Neural cell (in vitro differentiated cells): ENCODE measurements at regions not wholly inside any gene's neighbourhood (a gene's known extent, or its start where the extent isn't known, plus 50 kb on each side); places are given as distances from the start of the nearest gene placed in this dataset.

ENCODE experiments used
- H2AFZ ChIP-seq: fragments of 200-600, 300-800 bp; sonication (generic), shearing (Covaris generic); 2 replicates; pipeline ENCODE4 v1.6.0; 2014; ENCODE audit warnings: low read depth, mild to moderate bottlenecking, antibody characterized with exemption, low read length, moderate library complexity
- H3F3A ChIP-seq: fragments of 200-600 bp; shearing (Covaris generic); 2 replicates; pipeline ENCODE4 v1.6.1; 2016; ENCODE audit warnings: mild to moderate bottlenecking, moderate library complexity, mixed read lengths, antibody characterized with exemption, low read length; ENCODE audit not compliant: insufficient read depth, poor library complexity, severe bottlenecking
- H3K27ac ChIP-seq: fragments of 200-600, 300-800 bp; sonication (generic), shearing (Covaris generic); 2 replicates; pipeline ENCODE4 v1.5.1; 2014; ENCODE audit warnings: mild to moderate bottlenecking, low read length, moderate library complexity
- H3K27me3 ChIP-seq: fragments of 300-800, 200-600 bp; sonication (generic), shearing (Covaris generic); 2 replicates; pipeline ENCODE4 v1.6.0; 2014; ENCODE audit warnings: mild to moderate bottlenecking, low read depth, low read length, moderate library complexity; ENCODE audit not compliant: insufficient read depth
- H3K36me3 ChIP-seq: fragments of 300-800, 200-600 bp; sonication (generic), shearing (Covaris generic); 2 replicates; pipeline ENCODE4 v1.5.1; 2014; ENCODE audit warnings: mild to moderate bottlenecking, antibody characterized with exemption, low read length, moderate library complexity; ENCODE audit not compliant: insufficient read depth
- H3K4me2 ChIP-seq: fragments of 300-800, 200-600 bp; sonication (generic), shearing (Covaris generic); 2 replicates; pipeline ENCODE4 v1.6.0; 2014; ENCODE audit warnings: mild to moderate bottlenecking, low read length
- H3K4me3 ChIP-seq: fragments of 300-800, 200-600 bp; sonication (generic), shearing (Covaris generic); 2 replicates; pipeline ENCODE4 v1.5.1; 2014; ENCODE audit warnings: mild to moderate bottlenecking, low read length, moderate library complexity
- H3K79me2 ChIP-seq: fragments of 200-600 bp; shearing (Covaris generic); replicated peaks from 2 replicates; pipeline ENCODE4 v1.6.0; 2014; ENCODE audit warnings: mild to moderate bottlenecking, low read length, moderate library complexity; ENCODE audit not compliant: insufficient read depth
- H3K9ac ChIP-seq: fragments of 300-800, 200-600 bp; sonication (generic), shearing (Covaris generic); 2 replicates; pipeline ENCODE4 v1.6.1; 2016; ENCODE audit warnings: mild to moderate bottlenecking, low read length, mixed read lengths
- H3K9me2 ChIP-seq: fragments of 200-600 bp; shearing (Covaris generic); 2 replicates; pipeline ENCODE4 v1.6.1; 2016; ENCODE audit warnings: mild to moderate bottlenecking, low read length, mixed read lengths; ENCODE audit not compliant: insufficient read depth
- H3K9me3 ChIP-seq: fragments of 200-600, 300-800 bp; sonication (generic), shearing (Covaris generic); 2 replicates; pipeline ENCODE4 v1.6.1; 2016; ENCODE audit warnings: mild to moderate bottlenecking, mixed run types, low read length, moderate library complexity, mixed read lengths
- H4K20me1 ChIP-seq: fragments of 200-600 bp; shearing (Covaris generic); 2 replicates; pipeline ENCODE4 v1.6.1; 2016; ENCODE audit warnings: mild to moderate bottlenecking, mixed run types; ENCODE audit not compliant: insufficient read depth
- CTCF ChIP-seq: fragments of 450-650 bp; IDR thresholded peaks from 2 replicates; pipeline ENCODE4 v1.5.1; 2014; ENCODE audit warnings: antibody characterized with exemption, mild to moderate bottlenecking, moderate library complexity; ENCODE audit not compliant: poor library complexity, severe bottlenecking
- EP300 ChIP-seq: fragments of 450-650 bp; conservative IDR thresholded peaks from 2 replicates; pipeline ENCODE4 v1.6.1; 2014; ENCODE audit warnings: antibody characterized with exemption, mild to moderate bottlenecking, moderate library complexity; ENCODE audit not compliant: poor library complexity, severe bottlenecking
- EZH2 ChIP-seq: fragments of 200-600, 300-800 bp; shearing (Covaris generic), sonication (generic); IDR thresholded peaks from 2 replicates; pipeline ENCODE4 v1.6.1; 2014; ENCODE audit warnings: antibody characterized with exemption, low read length, borderline replicate concordance, mild to moderate bottlenecking; ENCODE audit not compliant: insufficient read depth, poor library complexity, severe bottlenecking
- MXI1 ChIP-seq: fragments of 450-650 bp; conservative IDR thresholded peaks from 2 replicates; pipeline ENCODE4 v1.6.1; 2014; ENCODE audit warnings: antibody characterized with exemption, mild to moderate bottlenecking; ENCODE audit not compliant: poor library complexity, severe bottlenecking
- POLR2AphosphoS5 ChIP-seq: IDR thresholded peaks from 2 replicates; pipeline ENCODE4 v1.6.1; 2012
- RAD21 ChIP-seq: fragments of 450-650 bp; conservative IDR thresholded peaks from 2 replicates; pipeline ENCODE4 v1.6.1; 2014; ENCODE audit warnings: antibody characterized with exemption, mild to moderate bottlenecking, moderate library complexity
- SMC3 ChIP-seq: fragments of 450-650 bp; conservative IDR thresholded peaks from 2 replicates; pipeline ENCODE4 v1.6.1; 2014; ENCODE audit warnings: antibody characterized with exemption, mild to moderate bottlenecking, moderate library complexity; ENCODE audit not compliant: poor library complexity
- TAF1 ChIP-seq: IDR thresholded peaks from 2 replicates; pipeline ENCODE4 v1.6.1; 2012; ENCODE audit warnings: low read depth
- TF ChIP-seq, protein P1 (sequence below): IDR thresholded peaks from 2 replicates; pipeline ENCODE4 v1.6.1; 2012; ENCODE audit warnings: borderline replicate concordance

GRCh38 chr10:125505648-125506047, 177.3 kb downstream of the TEX36 start:
- no peaks in the 10 kb centered on the region for H3K27me3 ChIP-seq
- no peak overlapping the region for H3K4me3 ChIP-seq
- H3K9me2 ChIP-seq: no peaks in the 10 kb centered on the region
- H4K20me1 ChIP-seq: no peaks in the 10 kb centered on the region
- no peak overlapping the region for H3K4me2 ChIP-seq
- H3F3A ChIP-seq: no peaks in the 10 kb centered on the region
- no peak overlapping the region for H2AFZ ChIP-seq
- H3K9me3 ChIP-seq: no peaks in the 10 kb centered on the region
- no peak for TF ChIP-seq CTCF
- TF ChIP-seq MXI1: no peak
- TF ChIP-seq, protein P1, sequence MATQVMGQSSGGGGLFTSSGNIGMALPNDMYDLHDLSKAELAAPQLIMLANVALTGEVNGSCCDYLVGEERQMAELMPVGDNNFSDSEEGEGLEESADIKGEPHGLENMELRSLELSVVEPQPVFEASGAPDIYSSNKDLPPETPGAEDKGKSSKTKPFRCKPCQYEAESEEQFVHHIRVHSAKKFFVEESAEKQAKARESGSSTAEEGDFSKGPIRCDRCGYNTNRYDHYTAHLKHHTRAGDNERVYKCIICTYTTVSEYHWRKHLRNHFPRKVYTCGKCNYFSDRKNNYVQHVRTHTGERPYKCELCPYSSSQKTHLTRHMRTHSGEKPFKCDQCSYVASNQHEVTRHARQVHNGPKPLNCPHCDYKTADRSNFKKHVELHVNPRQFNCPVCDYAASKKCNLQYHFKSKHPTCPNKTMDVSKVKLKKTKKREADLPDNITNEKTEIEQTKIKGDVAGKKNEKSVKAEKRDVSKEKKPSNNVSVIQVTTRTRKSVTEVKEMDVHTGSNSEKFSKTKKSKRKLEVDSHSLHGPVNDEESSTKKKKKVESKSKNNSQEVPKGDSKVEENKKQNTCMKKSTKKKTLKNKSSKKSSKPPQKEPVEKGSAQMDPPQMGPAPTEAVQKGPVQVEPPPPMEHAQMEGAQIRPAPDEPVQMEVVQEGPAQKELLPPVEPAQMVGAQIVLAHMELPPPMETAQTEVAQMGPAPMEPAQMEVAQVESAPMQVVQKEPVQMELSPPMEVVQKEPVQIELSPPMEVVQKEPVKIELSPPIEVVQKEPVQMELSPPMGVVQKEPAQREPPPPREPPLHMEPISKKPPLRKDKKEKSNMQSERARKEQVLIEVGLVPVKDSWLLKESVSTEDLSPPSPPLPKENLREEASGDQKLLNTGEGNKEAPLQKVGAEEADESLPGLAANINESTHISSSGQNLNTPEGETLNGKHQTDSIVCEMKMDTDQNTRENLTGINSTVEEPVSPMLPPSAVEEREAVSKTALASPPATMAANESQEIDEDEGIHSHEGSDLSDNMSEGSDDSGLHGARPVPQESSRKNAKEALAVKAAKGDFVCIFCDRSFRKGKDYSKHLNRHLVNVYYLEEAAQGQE: no peak
- TF ChIP-seq RAD21: no peak
- TF ChIP-seq POLR2AphosphoS5: no peak
- TF ChIP-seq SMC3: no peak
- no peaks in the 10 kb centered on the region for H3K79me2 ChIP-seq
- H3K36me3 ChIP-seq: no peaks in the 10 kb centered on the region
- H3K9ac ChIP-seq: no peak overlapping the region
- no peak overlapping the region for H3K27ac ChIP-seq

GRCh38 chr10:125502276-125502675, 180.7 kb downstream of the TEX36 start:
- Histone ChIP-seq H4K20me1 (no peaks in the 10 kb centered on the region), H3K9me2 (no peaks in the 10 kb centered on the region), H3K9ac (no peak overlapping the region), H2AFZ (no peak overlapping the region), H3F3A (no peaks in the 10 kb centered on the region), H3K79me2 (no peaks in the 10 kb centered on the region), H3K4me2 (no peak overlapping the region), H3K9me3 (no peaks in the 10 kb centered on the region), H3K27ac (no peak overlapping the region), H3K4me3 (no peak overlapping the region), H3K36me3 (no peaks in the 10 kb centered on the region), H3K27me3 (no peaks in the 10 kb centered on the region)
- TF ChIP-seq CTCF (no peak), TAF1 (no peak), POLR2AphosphoS5 (no peak), SMC3 (no peak), EP300 (no peak), EZH2 (no peak), MXI1 (no peak), RAD21 (no peak)
- TF ChIP-seq, protein P1: no peak
